ENCODE measurements at regions not wholly inside any gene's neighbourhood (a gene's known extent, or its start where the extent isn't known, plus 50 kb on each side); places are given as distances from the start of the nearest gene placed in this dataset.

- Histone ChIP-seq H3K27ac (ENCODE audit: control insufficient read depth, insufficient read depth) (no peak overlapping the region), H3K4me1 (ENCODE audit: control insufficient read depth, insufficient read depth, low read length) (no peaks in the 10 kb centered on the region), H3K4me3 (no peak overlapping the region), H4K20me1 (ENCODE audit: control insufficient read depth, insufficient read depth) (no peaks in the 10 kb centered on the region), H3K9ac (ENCODE audit: control insufficient read depth, insufficient read depth, low read length) (no peak overlapping the region), H3K79me2 (ENCODE audit: control insufficient read depth, insufficient read depth, low read length) (no peaks in the 10 kb centered on the region), H3K9me3 (replicated peaks; ENCODE audit: control insufficient read depth, insufficient read depth, low read length) (no peaks in the 10 kb centered on the region), H3K4me2 (ENCODE audit: control insufficient read depth, insufficient read depth) (no peak overlapping the region), H3K36me3 (ENCODE audit: control insufficient read depth in 2 of 2, insufficient read depth in 2 of 2, low read length in 1 of 2) (no peaks in the 10 kb centered on the region), H3K27me3 (replicated peaks in 1 of 2; ENCODE audit: control insufficient read depth in 2 of 2, insufficient read depth in 2 of 2, low read length in 1 of 2) (no peaks in the 10 kb centered on the region), H2AFZ (ENCODE audit: control insufficient read depth, low read depth, low read length) (no peak overlapping the region)
- no peak for FAIRE-seq
- ChIA-PET SMC1A (ENCODE audit: uncharacterized antibody, unreplicated experiment) (interaction anchor here (1.1 kb wide), 1 partner anchor 9 kb away, joined by 3 read pairs; no protein-coding TSS in a partner anchor), CTCF (interaction anchor here (0.7 kb wide), 1 partner anchor 49 kb away, joined by 3 read pairs; no protein-coding TSS in a partner anchor), POLR2A (no interaction called here), RAD21 (ENCODE audit: unreplicated experiment) (no interaction called here)
- in situ Hi-C loops (cut with MboI): no loop called here
- no peak for DNase-seq (ENCODE audit: low read depth, low spot score)
- TF ChIP-seq ZBTB4 (CRISPR knock-in tag; IDR thresholded peaks at IDR 0.05) (no peak), DPF2 (IDR thresholded peaks at IDR 0.05) (no peak)
- intact Hi-C loops (cut with micrococcal nuclease; ENCODE audit: unreplicated experiment): no loop called here
- ATAC-seq: no peak
- WGBS (ENCODE audit: insufficient coverage, insufficient replicate concordance, low lambda C conversion rate, missing lambda C conversion rate): 68% methylated on average over 13 of the region's 13 CpGs
- BruUV-seq (replicated peaks): no TSS peak
Observed at GRCh38 chrX:9362363-9362928, 102.4 kb upstream of the TBL1X start.

GRCh38 chrX:9367421-9367820, 97.4 kb upstream of the TBL1X start:
- DNase-seq (ENCODE audit: low read depth, low spot score) (no peak), FAIRE-seq (no peak), ATAC-seq (no peak)
- H3K9me3 ChIP-seq (replicated peaks; ENCODE audit: control insufficient read depth, insufficient read depth, low read length): no peaks in the 10 kb centered on the region
- 38% methylated on average over 2 of the region's 2 CpGs for WGBS (ENCODE audit: insufficient coverage, insufficient replicate concordance, low lambda C conversion rate, missing lambda C conversion rate)
- no peaks in the 10 kb centered on the region for H3K79me2 ChIP-seq (ENCODE audit: control insufficient read depth, insufficient read depth, low read length)
- ChIA-PET SMC1A (ENCODE audit: uncharacterized antibody, unreplicated experiment) (interaction anchor here (0.6 kb wide), 1 partner anchor 34 kb away, joined by 3 read pairs; no protein-coding TSS in a partner anchor), RAD21 (ENCODE audit: unreplicated experiment) (no interaction called here), CTCF (no interaction called here), POLR2A (interaction anchor here (0.6 kb wide), 1 partner anchor 280 kb away, joined by 16 read pairs; no protein-coding TSS in a partner anchor)
- no peaks in the 10 kb centered on the region for H3K27me3 ChIP-seq (replicated peaks in 1 of 2; ENCODE audit: control insufficient read depth in 2 of 2, insufficient read depth in 2 of 2, low read length in 1 of 2)
- no TSS peak for BruUV-seq (replicated peaks)
- no peaks in the 10 kb centered on the region for H3K4me1 ChIP-seq (ENCODE audit: control insufficient read depth, insufficient read depth, low read length)
- no peak overlapping the region for H3K4me3 ChIP-seq
- intact Hi-C loops (cut with micrococcal nuclease; ENCODE audit: unreplicated experiment): no loop called here
- no peak overlapping the region for H3K27ac ChIP-seq (ENCODE audit: control insufficient read depth, insufficient read depth)
- no peak overlapping the region for H2AFZ ChIP-seq (ENCODE audit: control insufficient read depth, low read depth, low read length)
- no peaks in the 10 kb centered on the region for H3K36me3 ChIP-seq (ENCODE audit: control insufficient read depth in 2 of 2, insufficient read depth in 2 of 2, low read length in 1 of 2)
- H4K20me1 ChIP-seq (ENCODE audit: control insufficient read depth, insufficient read depth): no peaks in the 10 kb centered on the region
- in situ Hi-C loops (cut with MboI): no loop called here
- H3K4me2 ChIP-seq (ENCODE audit: control insufficient read depth, insufficient read depth): no peak overlapping the region
- no peak overlapping the region for H3K9ac ChIP-seq (ENCODE audit: control insufficient read depth, insufficient read depth, low read length)
- no peak for TF ChIP-seq ATF2 (IDR thresholded peaks at IDR 0.05; ENCODE audit: low read length)
- no peak for TF ChIP-seq POLR2A (IDR thresholded peaks at IDR 0.05; ENCODE audit: low read depth, low read length)
- no peak for TF ChIP-seq NR2C2 (IDR thresholded peaks at IDR 0.05; ENCODE audit: borderline replicate concordance, control insufficient read depth, insufficient read length, low read depth)
- TF ChIP-seq YY1 (IDR thresholded peaks at IDR 0.05; ENCODE audit: low read depth, low read length): no peak
- TF ChIP-seq TCF7 (IDR thresholded peaks at IDR 0.05; ENCODE audit: borderline replicate concordance): no peak
- TF ChIP-seq EGR1 (IDR thresholded peaks at IDR 0.05; ENCODE audit: borderline replicate concordance in 1 of 2, low read depth in 2 of 2, low read length in 2 of 2): no peak
- TF ChIP-seq STAT1 (conservative IDR thresholded peaks at IDR 0.05): no peak
- no peak for TF ChIP-seq E2F4 (IDR thresholded peaks at IDR 0.05; ENCODE audit: low read depth, low read length)
- no peak for TF ChIP-seq ZNF622 (IDR thresholded peaks at IDR 0.05)

All from GM12878 (cell line).